ENCODE measurements at regions not wholly inside any gene's neighbourhood (a gene's known extent, or its start where the extent isn't known, plus 50 kb on each side); places are given as distances from the start of the nearest gene placed in this dataset.

DNA sequence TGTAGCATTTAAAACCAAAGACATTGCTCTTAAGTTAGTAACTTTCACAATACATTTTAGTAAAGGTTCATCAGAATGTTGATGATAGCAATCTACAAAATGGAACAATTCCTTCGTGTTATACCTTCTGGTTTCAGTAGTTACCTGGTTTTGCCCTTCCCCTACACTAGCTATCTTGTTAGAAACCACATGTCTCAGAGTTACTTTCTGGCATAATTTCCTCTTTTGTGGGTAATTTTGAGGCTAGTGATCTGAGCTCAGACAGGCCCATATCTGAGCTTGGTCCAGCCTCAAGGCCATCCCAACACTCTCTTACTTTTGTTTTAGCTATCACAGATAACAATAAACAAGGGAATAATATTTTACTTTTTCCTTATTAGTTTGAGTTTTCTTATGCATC lies 196.9 kb downstream of the KITLG start:
- no peak for DNase-seq
- no peaks in the 10 kb centered on the region for H3K4me1 ChIP-seq (ENCODE audit: insufficient read depth, low read length)
- Mint-ChIP-seq H3K4me1 (no peaks in the 10 kb centered on the region), H3K4me3 (no peak overlapping the region), H3K27ac (no peak overlapping the region), H3K9me3 (no peaks in the 10 kb centered on the region), H3K36me3 (no peaks in the 10 kb centered on the region), H3K27me3 (no peaks in the 10 kb centered on the region)
- no peaks in the 10 kb centered on the region for H3K36me3 ChIP-seq (ENCODE audit: insufficient read depth, low read length)
- POLR2A ChIA-PET, result no interaction called here
- H3K27ac ChIP-seq (ENCODE audit: low read depth, low read length), result no peak overlapping the region
- CTCF ChIA-PET, result no interaction called here
- no peaks in the 10 kb centered on the region for H3K9me3 ChIP-seq (ENCODE audit: low read length)
- H3K4me3 ChIP-seq (ENCODE audit: low read length), result no peak overlapping the region
- no peaks in the 10 kb centered on the region for H3K27me3 ChIP-seq (ENCODE audit: insufficient read depth, low read length, poor library complexity, severe bottlenecking)

DNA sequence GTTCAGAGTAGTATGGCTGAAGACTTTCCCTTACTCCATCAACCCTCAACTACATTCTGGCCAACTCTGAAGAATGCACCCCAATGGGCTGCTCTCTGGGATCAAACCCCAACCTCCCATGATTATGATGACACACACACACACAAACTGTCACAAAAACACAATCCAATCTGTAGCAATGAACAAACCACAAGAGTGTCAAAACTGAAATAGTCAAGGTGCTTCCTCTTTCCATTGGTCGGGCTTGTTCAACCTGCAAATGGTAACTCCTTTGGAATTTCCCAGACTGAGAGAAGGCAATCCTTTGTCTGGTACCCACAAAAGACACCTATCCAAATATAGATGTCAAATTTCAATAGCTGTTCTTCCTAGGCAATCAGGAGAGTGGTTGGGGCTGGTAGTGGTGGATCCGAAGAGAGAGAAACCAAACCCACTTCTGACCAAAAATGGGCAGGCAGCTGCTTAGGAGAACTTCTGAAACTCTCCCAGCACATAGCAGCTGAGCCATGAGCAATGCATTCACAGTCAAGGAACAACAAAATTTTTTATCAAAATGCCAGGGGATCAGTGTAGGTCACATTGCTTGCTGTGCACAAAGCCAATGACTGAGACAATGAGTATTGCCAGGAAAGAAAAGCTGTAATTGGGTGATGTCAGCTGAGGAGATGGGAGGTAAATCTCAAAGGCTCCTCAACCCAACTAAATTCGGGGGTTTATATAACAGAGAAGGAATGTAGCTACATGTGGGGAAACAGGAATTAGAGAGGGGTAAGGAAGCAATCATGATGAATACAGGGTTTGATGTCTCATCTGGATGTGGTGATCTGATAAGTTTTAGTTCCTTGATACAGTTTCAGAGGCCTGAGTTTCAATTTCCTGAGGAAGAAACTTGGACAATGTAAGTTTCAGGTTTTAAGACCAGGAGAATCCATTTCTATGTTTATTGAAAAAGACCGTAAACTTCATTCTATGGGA lies 191.4 kb downstream of the KITLG start:
- H3K27ac ChIP-seq (ENCODE audit: low read depth, low read length), result no peak overlapping the region
- no peak overlapping the region for H3K4me3 ChIP-seq (ENCODE audit: low read length)
- no peaks in the 10 kb centered on the region for H3K4me1 ChIP-seq (ENCODE audit: insufficient read depth, low read length)
- H3K9me3 ChIP-seq (ENCODE audit: low read length), result no peaks in the 10 kb centered on the region
- POLR2A ChIA-PET, result no interaction called here
- no peaks in the 10 kb centered on the region for H3K36me3 ChIP-seq (ENCODE audit: insufficient read depth, low read length)
- Mint-ChIP-seq H3K27ac (peak overlapping the region in 1 of 8 donors; percentile 42), H3K4me1 (no peaks in the 10 kb centered on the region), H3K9me3 (peaks cover 0 to 9% (median 0%) of the 10 kb centered on the region in 5 donors), H3K36me3 (peaks cover 0 to 2% (median 0%) of the 10 kb centered on the region in 3 donors), H3K27me3 (no peaks in the 10 kb centered on the region), H3K4me3 (no peak overlapping the region)
- no peak for DNase-seq
- CTCF ChIA-PET, result no interaction called here
- no peaks in the 10 kb centered on the region for H3K27me3 ChIP-seq (ENCODE audit: insufficient read depth, low read length, poor library complexity, severe bottlenecking)

DNA sequence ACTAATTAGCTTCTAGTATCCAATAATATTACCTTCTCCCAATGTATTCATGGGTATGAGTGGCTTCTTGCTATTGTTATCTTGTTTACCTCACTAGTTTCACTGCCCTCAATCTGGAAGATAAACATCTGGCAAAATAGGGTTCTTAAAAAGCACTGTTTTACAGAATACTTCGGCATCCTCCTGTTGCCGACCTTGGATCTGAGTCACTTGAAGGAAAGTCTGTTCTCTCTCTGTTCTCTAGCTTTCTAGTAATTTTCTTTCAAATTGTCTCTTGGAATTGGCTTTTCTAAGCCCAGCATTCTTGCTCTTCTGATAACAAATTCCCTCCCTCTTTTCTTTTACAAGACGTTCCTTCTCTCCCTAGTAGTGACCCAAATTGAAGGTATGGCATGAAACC lies 189.5 kb downstream of the KITLG start:
- no peaks in the 10 kb centered on the region for H3K27me3 ChIP-seq (ENCODE audit: insufficient read depth, low read length, poor library complexity, severe bottlenecking)
- no peak overlapping the region for H3K27ac ChIP-seq (ENCODE audit: low read depth, low read length)
- H3K9me3 ChIP-seq (ENCODE audit: low read length), result no peaks in the 10 kb centered on the region
- no peak for DNase-seq
- Mint-ChIP-seq H3K27me3 (no peaks in the 10 kb centered on the region), H3K27ac (no peak overlapping the region), H3K36me3 (peaks cover 0 to 2% (median 0%) of the 10 kb centered on the region in 3 donors), H3K4me1 (no peaks in the 10 kb centered on the region), H3K9me3 (peaks cover 0 to 10% (median 3%) of the 10 kb centered on the region in 5 donors), H3K4me3 (no peak overlapping the region)
- POLR2A ChIA-PET, result no interaction called here
- H3K36me3 ChIP-seq (ENCODE audit: insufficient read depth, low read length), result no peaks in the 10 kb centered on the region
- CTCF ChIA-PET, result no interaction called here
- no peak overlapping the region for H3K4me3 ChIP-seq (ENCODE audit: low read length)
- no peaks in the 10 kb centered on the region for H3K4me1 ChIP-seq (ENCODE audit: insufficient read depth, low read length)

DNA sequence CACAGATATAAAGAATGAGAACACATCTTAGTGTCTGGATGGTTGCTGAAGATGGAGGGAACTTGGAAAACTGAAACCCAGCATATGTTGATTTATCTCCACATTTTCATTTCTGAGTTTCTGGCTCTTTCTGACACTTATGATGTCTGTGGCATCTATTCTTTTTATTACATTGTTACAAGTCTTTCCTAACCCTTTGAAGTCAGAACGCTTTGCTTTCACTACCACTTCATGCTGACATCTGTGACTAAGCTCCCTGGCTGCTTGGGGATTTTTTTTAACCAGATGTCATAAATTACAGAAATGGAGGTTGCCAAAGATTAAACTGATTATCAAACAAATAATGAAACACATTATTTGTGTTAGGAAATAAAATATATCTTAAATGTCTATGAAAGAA lies 188.7 kb downstream of the KITLG start:
- no peaks in the 10 kb centered on the region for H3K4me1 Mint-ChIP-seq
- no peaks in the 10 kb centered on the region for H3K9me3 ChIP-seq (ENCODE audit: low read length)
- no peak for DNase-seq
- no peaks in the 10 kb centered on the region for H3K27me3 Mint-ChIP-seq
- H3K27me3 ChIP-seq (ENCODE audit: insufficient read depth, low read length, poor library complexity, severe bottlenecking), result no peaks in the 10 kb centered on the region
- peaks cover 0 to 10% (median 3%) of the 10 kb centered on the region in 5 donors for H3K9me3 Mint-ChIP-seq
- no peak overlapping the region for H3K4me3 Mint-ChIP-seq
- no peaks in the 10 kb centered on the region for H3K36me3 ChIP-seq (ENCODE audit: insufficient read depth, low read length)
- peaks cover 0 to 2% (median 0%) of the 10 kb centered on the region in 3 donors for H3K36me3 Mint-ChIP-seq
- H3K4me1 ChIP-seq (ENCODE audit: insufficient read depth, low read length), result no peaks in the 10 kb centered on the region
- no peak overlapping the region for H3K27ac ChIP-seq (ENCODE audit: low read depth, low read length)
- H3K4me3 ChIP-seq (ENCODE audit: low read length), result no peak overlapping the region
- ChIA-PET CTCF (no interaction called here), POLR2A (no interaction called here)
- no peak overlapping the region for H3K27ac Mint-ChIP-seq

DNA sequence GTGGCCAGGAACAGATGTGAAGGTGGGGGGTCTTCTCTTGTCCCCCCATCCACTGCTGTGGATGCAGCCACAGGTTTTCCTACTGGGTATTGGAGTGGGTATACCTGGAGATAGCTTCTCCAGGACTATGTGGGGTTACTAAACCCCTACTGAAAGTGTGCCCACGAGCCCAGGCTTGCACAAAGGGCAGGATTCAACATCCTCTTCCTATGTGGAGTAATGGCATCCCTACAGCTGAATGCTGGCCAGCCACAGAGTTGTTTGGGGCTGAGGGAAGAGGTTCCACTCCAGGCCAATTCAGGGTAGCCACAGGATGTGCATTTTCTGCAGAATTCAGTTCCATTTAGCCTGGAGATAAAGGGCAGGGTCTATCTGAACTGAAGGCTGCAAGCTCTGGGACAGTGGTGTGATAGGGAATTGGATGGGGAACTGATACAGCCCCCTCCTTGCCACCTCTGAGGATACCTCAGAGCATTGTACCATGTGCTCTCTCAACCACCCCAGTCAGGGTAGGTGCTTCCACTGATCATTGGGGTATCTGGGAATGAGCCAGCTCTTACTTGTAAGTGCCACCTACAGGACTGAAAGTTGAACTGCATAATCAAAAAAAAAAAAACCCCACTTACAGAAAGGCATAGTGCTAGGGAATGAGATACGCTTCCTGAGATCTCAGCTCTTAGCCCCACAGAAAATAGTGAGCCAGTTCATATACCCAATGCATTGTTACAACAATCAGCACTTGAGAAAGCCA lies 187.1 kb downstream of the KITLG start:
- Mint-ChIP-seq H3K27ac (no peak overlapping the region), H3K4me3 (no peak overlapping the region), H3K36me3 (peaks cover 0 to 2% (median 0%) of the 10 kb centered on the region in 3 donors), H3K27me3 (no peaks in the 10 kb centered on the region), H3K9me3 (peaks cover 0 to 10% (median 3%) of the 10 kb centered on the region in 5 donors), H3K4me1 (no peaks in the 10 kb centered on the region)
- Histone ChIP-seq H3K27ac (ENCODE audit: low read depth, low read length) (no peak overlapping the region), H3K4me3 (ENCODE audit: low read length) (no peak overlapping the region), H3K36me3 (ENCODE audit: insufficient read depth, low read length) (no peaks in the 10 kb centered on the region), H3K27me3 (ENCODE audit: insufficient read depth, low read length, poor library complexity, severe bottlenecking) (no peaks in the 10 kb centered on the region), H3K9me3 (ENCODE audit: low read length) (no peaks in the 10 kb centered on the region), H3K4me1 (ENCODE audit: insufficient read depth, low read length) (no peaks in the 10 kb centered on the region)
- CTCF ChIA-PET, result no interaction called here
- no peak for DNase-seq
- POLR2A ChIA-PET, result no interaction called here

DNA sequence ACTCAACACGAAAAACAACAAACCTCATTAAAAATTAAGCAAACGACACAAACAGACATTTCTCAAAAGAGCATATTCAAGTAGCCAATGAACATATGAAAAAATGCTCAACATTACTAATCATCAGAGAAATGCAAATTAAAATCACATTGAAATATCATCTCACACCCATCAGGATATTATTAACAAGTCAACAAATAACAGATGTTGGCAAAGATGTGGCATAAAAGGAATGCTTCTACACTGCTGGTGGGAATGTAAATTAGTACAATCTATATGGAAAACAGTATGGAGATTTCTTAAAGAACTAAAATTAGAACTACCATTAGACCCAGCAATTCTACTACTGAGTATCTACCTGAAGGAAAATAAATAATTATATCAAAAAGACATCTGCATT lies 182.2 kb downstream of the KITLG start:
- Histone ChIP-seq H3K27me3 (ENCODE audit: insufficient read depth, low read length, poor library complexity, severe bottlenecking) (no peaks in the 10 kb centered on the region), H3K36me3 (ENCODE audit: insufficient read depth, low read length) (no peaks in the 10 kb centered on the region), H3K4me3 (ENCODE audit: low read length) (no peak overlapping the region), H3K9me3 (ENCODE audit: low read length) (no peaks in the 10 kb centered on the region), H3K27ac (ENCODE audit: low read depth, low read length) (no peak overlapping the region), H3K4me1 (ENCODE audit: insufficient read depth, low read length) (no peaks in the 10 kb centered on the region)
- H3K27ac Mint-ChIP-seq, result no peak overlapping the region
- no peaks in the 10 kb centered on the region for H3K36me3 Mint-ChIP-seq
- no peaks in the 10 kb centered on the region for H3K27me3 Mint-ChIP-seq
- peaks cover 0 to 5% (median 5%) of the 10 kb centered on the region in 3 donors for H3K4me1 Mint-ChIP-seq
- ChIA-PET POLR2A (no interaction called here), CTCF (no interaction called here)
- H3K9me3 Mint-ChIP-seq, result peaks cover 0 to 6% (median 3%) of the 10 kb centered on the region in 5 donors
- no peak overlapping the region for H3K4me3 Mint-ChIP-seq
- DNase-seq, result no peak

DNA sequence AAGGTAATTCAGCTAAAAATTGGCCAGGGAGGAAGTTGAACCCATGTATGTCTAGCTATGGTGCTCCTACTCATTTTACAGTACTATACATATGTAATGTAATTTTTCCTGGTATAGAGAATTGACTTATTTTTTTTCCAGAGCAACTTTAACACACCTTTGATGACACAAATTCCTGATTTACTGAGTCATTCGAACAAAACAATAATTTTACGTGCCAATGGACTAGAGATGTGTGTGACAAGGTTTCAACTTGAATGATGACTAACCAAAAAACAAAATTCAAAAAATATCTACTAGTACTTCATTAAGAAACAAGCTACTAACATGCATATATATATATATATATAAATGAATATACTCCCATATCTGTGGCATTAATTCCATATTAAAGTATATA lies 180.5 kb downstream of the KITLG start:
- H3K27ac ChIP-seq (ENCODE audit: low read depth, low read length), result no peak overlapping the region
- no peak overlapping the region for H3K4me3 ChIP-seq (ENCODE audit: low read length)
- H3K36me3 ChIP-seq (ENCODE audit: insufficient read depth, low read length), result no peaks in the 10 kb centered on the region
- Mint-ChIP-seq H3K4me1 (peaks cover 0 to 5% (median 5%) of the 10 kb centered on the region in 3 donors), H3K9me3 (no peaks in the 10 kb centered on the region), H3K27me3 (no peaks in the 10 kb centered on the region), H3K4me3 (no peak overlapping the region), H3K27ac (no peak overlapping the region), H3K36me3 (no peaks in the 10 kb centered on the region)
- H3K27me3 ChIP-seq (ENCODE audit: insufficient read depth, low read length, poor library complexity, severe bottlenecking), result no peaks in the 10 kb centered on the region
- no peaks in the 10 kb centered on the region for H3K9me3 ChIP-seq (ENCODE audit: low read length)
- H3K4me1 ChIP-seq (ENCODE audit: insufficient read depth, low read length), result no peaks in the 10 kb centered on the region
- POLR2A ChIA-PET, result no interaction called here
- CTCF ChIA-PET, result no interaction called here
- no peak for DNase-seq

DNA sequence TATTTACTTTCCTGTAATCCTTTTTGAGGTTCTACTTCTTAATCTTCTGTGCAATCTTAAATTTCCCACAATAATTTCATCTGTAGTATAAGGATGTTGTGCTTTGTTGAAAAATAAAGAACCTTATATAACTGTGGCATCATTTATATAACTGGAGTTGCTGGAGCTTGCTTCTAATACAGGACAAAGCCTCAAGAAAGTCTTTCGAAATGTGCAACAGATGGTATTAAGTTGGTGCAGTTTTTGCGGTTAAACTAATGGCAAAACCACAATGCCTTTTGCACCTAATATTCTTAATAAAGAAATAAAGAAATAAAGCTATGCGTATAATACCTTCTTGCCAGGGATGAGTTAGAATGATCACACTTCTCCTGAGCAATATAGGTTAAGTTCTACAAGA lies 180.0 kb downstream of the KITLG start:
- no peak for DNase-seq
- Histone ChIP-seq H3K4me3 (ENCODE audit: low read length) (no peak overlapping the region), H3K9me3 (ENCODE audit: low read length) (no peaks in the 10 kb centered on the region), H3K27ac (ENCODE audit: low read depth, low read length) (no peak overlapping the region), H3K4me1 (ENCODE audit: insufficient read depth, low read length) (no peaks in the 10 kb centered on the region), H3K36me3 (ENCODE audit: insufficient read depth, low read length) (no peaks in the 10 kb centered on the region), H3K27me3 (ENCODE audit: insufficient read depth, low read length, poor library complexity, severe bottlenecking) (no peaks in the 10 kb centered on the region)
- CTCF ChIA-PET, result no interaction called here
- no peaks in the 10 kb centered on the region for H3K9me3 Mint-ChIP-seq
- no peak overlapping the region for H3K27ac Mint-ChIP-seq
- no peaks in the 10 kb centered on the region for H3K36me3 Mint-ChIP-seq
- H3K4me3 Mint-ChIP-seq, result no peak overlapping the region
- H3K4me1 Mint-ChIP-seq, result peaks cover 0 to 5% (median 5%) of the 10 kb centered on the region in 3 donors
- POLR2A ChIA-PET, result no interaction called here
- no peaks in the 10 kb centered on the region for H3K27me3 Mint-ChIP-seq
